ENCODE measurements at regions not wholly inside any gene's neighbourhood (a gene's known extent, or its start where the extent isn't known, plus 50 kb on each side); places are given as distances from the start of the nearest gene placed in this dataset.

GRCh38 chr7:18257711-18258110 is 230.1 kb upstream of the PRPS1L1 start:
- TF ChIP-seq FOXP2 (optimal IDR thresholded peaks at IDR 0.05; ENCODE audit: borderline replicate concordance, extremely low read depth, extremely low read length, insufficient read depth): no peak
- TF ChIP-seq POLR2AphosphoS5 (IDR thresholded peaks at IDR 0.05; ENCODE audit: low read depth, low read length): no peak
- TF ChIP-seq TAF1 (IDR thresholded peaks at IDR 0.05; ENCODE audit: borderline replicate concordance, insufficient read depth, low read length): no peak
- TF ChIP-seq SIN3A (IDR thresholded peaks at IDR 0.05; ENCODE audit: borderline replicate concordance, insufficient read depth, low read length): no peak
- TF ChIP-seq REST (IDR thresholded peaks at IDR 0.05; ENCODE audit: insufficient read depth in 1 of 2, low read depth in 2 of 2, low read length in 2 of 2): no peak

- TF ChIP-seq SIN3A (IDR thresholded peaks at IDR 0.05; ENCODE audit: borderline replicate concordance, insufficient read depth, low read length) (no peak), TAF1 (IDR thresholded peaks at IDR 0.05; ENCODE audit: borderline replicate concordance, insufficient read depth, low read length) (no peak), REST (IDR thresholded peaks at IDR 0.05; ENCODE audit: insufficient read depth in 1 of 2, low read depth in 2 of 2, low read length in 2 of 2) (no peak), POLR2AphosphoS5 (IDR thresholded peaks at IDR 0.05; ENCODE audit: low read depth, low read length) (no peak), FOXP2 (optimal IDR thresholded peaks at IDR 0.05; ENCODE audit: borderline replicate concordance, extremely low read depth, extremely low read length, insufficient read depth) (no peak)
Observed at GRCh38 chr7:18262058-18262457, 233.5 kb upstream of the HDAC9 start.

- TF ChIP-seq FOXP2 (optimal IDR thresholded peaks at IDR 0.05; ENCODE audit: borderline replicate concordance, extremely low read depth, extremely low read length, insufficient read depth): no peak
- no peak for TF ChIP-seq REST (IDR thresholded peaks at IDR 0.05; ENCODE audit: insufficient read depth in 1 of 2, low read depth in 2 of 2, low read length in 2 of 2)
- no peak for TF ChIP-seq POLR2AphosphoS5 (IDR thresholded peaks at IDR 0.05; ENCODE audit: low read depth, low read length)
- TF ChIP-seq TAF1 (IDR thresholded peaks at IDR 0.05; ENCODE audit: borderline replicate concordance, insufficient read depth, low read length): no peak
- no peak for TF ChIP-seq SIN3A (IDR thresholded peaks at IDR 0.05; ENCODE audit: borderline replicate concordance, insufficient read depth, low read length)
Observed at GRCh38 chr7:18265611-18266281, 229.8 kb upstream of the HDAC9 start.

- TF ChIP-seq TAF1 (IDR thresholded peaks at IDR 0.05; ENCODE audit: borderline replicate concordance, insufficient read depth, low read length) (no peak), SIN3A (IDR thresholded peaks at IDR 0.05; ENCODE audit: borderline replicate concordance, insufficient read depth, low read length) (no peak), POLR2AphosphoS5 (IDR thresholded peaks at IDR 0.05; ENCODE audit: low read depth, low read length) (no peak), REST (IDR thresholded peaks at IDR 0.05; ENCODE audit: insufficient read depth in 1 of 2, low read depth in 2 of 2, low read length in 2 of 2) (no peak)
Observed at GRCh38 chr7:18268571-18268970, 227.0 kb upstream of the HDAC9 start.

Data from PFSK-1 (cell line).